Cardiac muscle cell (in vitro differentiated cells and primary cell): ENCODE measurements at regions not wholly inside any gene's neighbourhood (a gene's known extent, or its start where the extent isn't known, plus 50 kb on each side); places are given as distances from the start of the nearest gene placed in this dataset.

Experiments
- DNase-seq, 2 donors: peaks; one replicate each; pipeline versions ENCODE4 v3.0.0 to v3.0.0-alpha.2; 2010 to 2017; ENCODE audit warnings: low read depth in 1 of 2, low spot score in 1 of 2
- H3K27ac ChIP-seq: fragments of 200-600 bp; sonication (generic); 2 replicates; pipeline ENCODE4 v1.5.1; 2016
- H3K27me3 ChIP-seq: fragments of 200-600 bp; sonication (generic); 2 replicates; pipeline ENCODE4 v1.6.0; 2016; ENCODE audit warnings: control low read depth
- H3K36me3 ChIP-seq: fragments of 200-600 bp; sonication (generic); 2 replicates; pipeline ENCODE4 v1.5.1; 2016; ENCODE audit warnings: control low read depth
- H3K4me1 ChIP-seq: fragments of 200-600 bp; sonication (generic); 2 replicates; pipeline ENCODE4 v1.8.1; 2017; ENCODE audit warnings: low read depth, mild to moderate bottlenecking, mixed run types
- H3K4me3 ChIP-seq: fragments of 200-600 bp; sonication (generic); 2 replicates; pipeline ENCODE4 v1.5.1; 2016; ENCODE audit warnings: mild to moderate bottlenecking
- H3K9me3 ChIP-seq: fragments of 200-600 bp; sonication (generic); 2 replicates; pipeline ENCODE4 v1.5.1; 2017; ENCODE audit warnings: low read depth, mild to moderate bottlenecking, control low read depth
- CTCF ChIP-seq: IDR thresholded peaks from 2 replicates; pipeline ENCODE4 v1.5.1; 2012; ENCODE audit warnings: low read depth, mild to moderate bottlenecking, low read length

GRCh38 chr6:18335948-18336347 is 51.2 kb upstream of the RNF144B start:
- no peak for DNase-seq
- H3K9me3 ChIP-seq = no peaks in the 10 kb centered on the region
- no peaks in the 10 kb centered on the region for H3K27me3 ChIP-seq
- no peaks in the 10 kb centered on the region for H3K4me1 ChIP-seq
- no peak overlapping the region for H3K27ac ChIP-seq
- no peak overlapping the region for H3K4me3 ChIP-seq
- H3K36me3 ChIP-seq = no peaks in the 10 kb centered on the region
- TF ChIP-seq CTCF = no peak

- Histone ChIP-seq H3K4me3 (no peak overlapping the region), H3K27me3 (no peaks in the 10 kb centered on the region)
- no peak for DNase-seq
Observed at GRCh38 chr6:18334251-18334650, 52.9 kb upstream of the RNF144B start.

GRCh38 chr6:18330548-18331081 is 56.5 kb upstream of the RNF144B start:
- H3K27ac ChIP-seq = no peak overlapping the region
- TF ChIP-seq CTCF = no peak
- no peaks in the 10 kb centered on the region for H3K27me3 ChIP-seq
- no peaks in the 10 kb centered on the region for H3K9me3 ChIP-seq
- H3K36me3 ChIP-seq = no peaks in the 10 kb centered on the region
- no peak for DNase-seq
- H3K4me3 ChIP-seq = no peak overlapping the region
- no peaks in the 10 kb centered on the region for H3K4me1 ChIP-seq

More at GRCh38 chr6:18334251-18334650, 52.9 kb upstream of the RNF144B start:
- Histone ChIP-seq H3K36me3 (no peaks in the 10 kb centered on the region), H3K9me3 (no peaks in the 10 kb centered on the region), H3K27ac (no peak overlapping the region), H3K4me1 (no peaks in the 10 kb centered on the region)
- no peak for TF ChIP-seq CTCF

GRCh38 chr6:18329776-18330175 is 57.4 kb upstream of the RNF144B start:
- Histone ChIP-seq H3K36me3 (no peaks in the 10 kb centered on the region), H3K4me1 (no peaks in the 10 kb centered on the region), H3K27ac (no peak overlapping the region), H3K27me3 (no peaks in the 10 kb centered on the region), H3K4me3 (no peak overlapping the region), H3K9me3 (no peaks in the 10 kb centered on the region)
- DNase-seq = no peak
- TF ChIP-seq CTCF = no peak

GRCh38 chr6:18328540-18328939 is 58.6 kb upstream of the RNF144B start:
- TF ChIP-seq CTCF = no peak
- H3K27ac ChIP-seq = no peak overlapping the region
- no peaks in the 10 kb centered on the region for H3K27me3 ChIP-seq

GRCh38 chr6:18328070-18328469 is 59.1 kb upstream of the RNF144B start:
- Histone ChIP-seq H3K36me3 (no peaks in the 10 kb centered on the region), H3K27ac (no peak overlapping the region), H3K4me1 (no peaks in the 10 kb centered on the region), H3K27me3 (no peaks in the 10 kb centered on the region), H3K4me3 (no peak overlapping the region), H3K9me3 (no peaks in the 10 kb centered on the region)
- TF ChIP-seq CTCF = no peak
- DNase-seq = no peak

More at GRCh38 chr6:18328540-18328939, 58.6 kb upstream of the RNF144B start:
- no peak for DNase-seq
- H3K9me3 ChIP-seq = no peaks in the 10 kb centered on the region
- no peaks in the 10 kb centered on the region for H3K4me1 ChIP-seq
- H3K36me3 ChIP-seq = no peaks in the 10 kb centered on the region
- H3K4me3 ChIP-seq = no peak overlapping the region
